Activated CD8-positive, alpha-beta memory T cell treated with anti-CD3 and anti-CD28 coated beads for 48 hours (primary cell): ENCODE measurements at regions not wholly inside any gene's neighbourhood (a gene's known extent, or its start where the extent isn't known, plus 50 kb on each side); places are given as distances from the start of the nearest gene placed in this dataset.
"Not testable (repeated sequence)": the region's sequence is repeated elsewhere in the genome, so short reads cannot be mapped to it uniquely, and the experiment has no call there.

Experiments used
- DNase-seq, 3 experiments: peaks; one replicate each; pipeline ENCODE4 v3.0.0-alpha.2; 2020; ENCODE audit warnings: low read depth in 2 of 3, low spot score in 2 of 3

DNA sequence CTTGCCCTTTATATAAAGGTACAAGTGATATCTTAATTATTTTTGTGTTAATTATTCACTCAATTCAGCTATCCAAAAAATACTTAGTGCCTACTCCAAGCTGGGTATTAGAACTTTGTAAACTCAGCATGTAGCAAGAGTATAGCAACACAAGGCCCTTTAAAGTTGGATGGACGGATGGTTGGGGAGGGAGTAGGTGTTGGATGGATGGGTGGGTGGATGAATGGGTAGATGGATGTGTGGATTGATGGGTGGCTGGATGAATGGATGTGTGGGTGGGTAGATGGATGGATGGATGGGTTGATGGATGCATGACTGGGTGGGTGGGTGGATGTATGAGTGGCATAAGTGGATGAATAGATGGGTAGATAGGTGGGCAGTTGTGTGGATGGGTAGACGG is 211.5 kb downstream of the BANP start:
- DNase-seq: not testable (repeated sequence)

- DNase-seq: not testable (repeated sequence)
These were observed 213.2 kb downstream of the BANP start for GRCh38 chr16:88164196-88165039.

DNA sequence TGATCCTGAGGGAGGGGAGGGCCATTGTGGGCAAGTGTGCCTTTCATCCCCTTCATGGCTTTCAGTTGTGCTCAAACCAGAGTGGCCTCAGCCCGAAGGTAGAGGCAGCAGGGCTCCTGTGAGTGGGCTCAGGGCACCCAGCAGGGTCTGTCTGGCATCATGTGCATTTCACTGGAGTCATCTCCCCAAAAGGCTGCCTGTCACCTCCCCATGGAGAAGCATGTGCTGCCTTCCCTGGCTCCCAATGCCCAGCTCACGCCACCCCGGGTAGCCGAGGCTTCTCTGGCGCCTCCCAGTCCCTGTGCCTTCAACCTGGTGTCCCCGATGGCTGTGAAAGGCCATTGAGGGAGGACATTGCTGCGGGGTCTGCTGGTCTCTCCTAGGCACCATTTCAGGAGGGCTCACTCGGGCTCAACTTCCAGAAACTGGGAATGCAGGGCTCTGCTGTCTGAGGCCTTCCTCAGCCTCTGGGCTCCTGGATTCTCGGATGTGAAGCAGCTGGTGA is 213.9 kb downstream of the BANP start:
- not testable (repeated sequence) for DNase-seq

GRCh38 chr16:88165683-88166082 is 214.4 kb downstream of the BANP start:
- DNase-seq: not testable (repeated sequence)

- not testable (repeated sequence) for DNase-seq
These were observed 215.1 kb downstream of the BANP start for GRCh38 chr16:88166209-88166773.

DNA sequence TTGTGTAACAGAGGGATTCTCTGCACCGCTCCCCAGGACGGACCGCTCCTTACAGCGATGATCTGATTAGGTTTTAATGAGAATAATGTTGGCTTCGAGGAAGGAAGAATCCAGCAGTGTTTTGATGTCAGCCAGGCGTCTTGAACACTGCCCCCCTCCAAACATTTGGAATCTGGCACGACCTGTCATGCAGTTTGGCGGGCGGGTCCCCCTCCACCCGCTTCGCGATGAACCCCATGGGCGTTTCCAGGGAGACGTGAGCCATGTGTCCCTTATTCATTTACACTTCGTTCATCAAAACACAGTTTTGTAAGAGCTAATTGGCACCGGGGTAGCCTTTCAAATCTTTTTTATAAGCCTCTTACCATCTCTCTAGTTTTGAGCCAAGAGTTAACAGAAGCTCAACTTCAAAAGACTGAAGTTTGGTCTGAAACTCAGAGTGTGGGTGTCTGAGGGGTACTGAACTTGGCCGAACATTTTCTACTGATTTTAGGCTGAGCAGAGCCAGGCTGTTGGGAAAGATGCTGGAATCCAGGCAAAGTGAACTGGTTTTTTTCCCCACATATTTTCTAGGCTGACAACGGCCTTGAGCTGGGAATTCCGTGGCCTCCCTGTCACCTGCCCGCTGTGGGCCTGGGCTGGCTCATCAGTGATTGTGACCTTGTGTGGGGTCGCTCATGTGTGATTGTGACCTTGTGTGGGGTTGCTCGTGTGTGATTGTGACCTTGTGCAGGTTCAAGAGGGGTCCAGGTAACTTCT is 214.8 kb upstream of the ZNF469 start:
- DNase-seq: not testable (repeated sequence)

DNA sequence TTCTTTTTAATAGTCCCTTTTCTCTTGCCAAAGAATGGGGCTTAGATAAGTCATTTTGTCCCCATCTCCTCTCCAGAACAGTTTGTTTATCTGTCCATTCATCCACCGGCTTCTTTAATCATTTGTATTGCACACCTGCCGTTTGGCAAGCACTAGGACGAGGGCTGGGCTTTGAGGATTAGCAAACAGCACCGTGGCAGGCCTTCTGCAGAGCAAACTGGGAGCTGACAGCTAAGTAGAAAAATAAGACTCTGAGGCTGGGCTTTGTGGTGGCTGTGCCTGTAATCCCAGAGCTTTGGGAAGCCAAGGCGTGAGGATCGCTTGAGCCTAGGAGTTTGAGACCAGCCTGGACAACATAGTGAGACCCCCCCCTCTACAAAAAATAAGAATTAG is 214.2 kb upstream of the ZNF469 start:
- not testable (repeated sequence) for DNase-seq

- not testable (repeated sequence) for DNase-seq
These were observed 213.5 kb upstream of the ZNF469 start for GRCh38 chr16:88169136-88169830.

- not testable (repeated sequence) for DNase-seq
These were observed 213.0 kb upstream of the ZNF469 start for GRCh38 chr16:88169831-88170165.

GRCh38 chr16:88170528-88170991 is 212.2 kb upstream of the ZNF469 start:
- DNase-seq: no peak

- not testable (repeated sequence) for DNase-seq
These were observed 211.6 kb upstream of the ZNF469 start for GRCh38 chr16:88171126-88171525.

- not testable (repeated sequence) for DNase-seq
These were observed 206.6 kb upstream of the ZNF469 start for GRCh38 chr16:88176184-88176583.

DNA sequence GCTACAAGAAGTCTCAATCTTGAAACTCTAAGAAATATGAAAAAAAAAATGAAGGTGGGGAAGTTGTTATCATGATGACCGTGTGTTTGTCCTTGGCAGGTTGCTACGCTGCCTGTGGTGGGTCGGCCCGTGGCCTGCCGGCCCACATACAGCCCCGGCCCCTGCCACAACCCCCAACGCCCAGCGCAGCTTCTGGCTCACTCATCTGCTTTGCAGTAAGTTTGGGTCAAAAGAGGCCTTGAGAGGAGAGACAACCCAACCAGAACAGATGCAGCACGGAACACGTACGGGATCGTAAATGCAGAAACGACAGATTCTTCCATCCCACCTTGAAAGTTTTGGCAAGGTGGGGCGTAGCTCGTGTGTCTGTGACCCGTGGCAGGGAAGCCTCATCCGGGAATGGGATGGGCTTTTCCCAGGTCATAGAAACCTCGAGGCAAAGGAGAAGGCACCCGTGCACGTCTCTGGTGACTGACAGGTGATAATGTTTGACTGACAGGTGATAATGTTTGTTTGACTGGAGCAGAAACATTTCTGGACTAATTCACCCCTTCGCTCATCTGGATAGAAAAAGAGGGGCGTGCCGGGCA is 206.1 kb upstream of the ZNF469 start:
- DNase-seq: not testable (repeated sequence)

GRCh38 chr16:88178251-88178650 is 204.5 kb upstream of the ZNF469 start:
- not testable (repeated sequence) for DNase-seq

DNA sequence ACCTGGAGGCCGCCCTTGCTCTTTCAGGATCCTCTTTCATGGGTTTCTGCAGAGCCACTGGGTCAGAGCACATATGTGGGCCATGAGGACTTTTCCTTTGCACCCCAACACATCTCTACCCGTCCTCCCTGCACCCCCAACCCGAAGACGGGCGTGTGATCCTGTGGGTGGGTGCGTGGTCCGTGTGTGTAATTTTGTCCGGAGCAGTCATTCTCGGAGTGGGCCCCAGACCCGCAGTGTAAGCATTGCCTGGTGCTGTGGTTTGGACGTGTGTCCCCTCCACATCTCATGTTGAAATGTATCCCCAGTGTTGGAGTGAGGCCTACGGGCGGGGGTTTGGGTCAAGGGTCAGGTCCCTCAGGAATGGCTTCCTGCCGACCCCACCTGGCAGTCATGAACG is 203.9 kb upstream of the ZNF469 start:
- DNase-seq: not testable (repeated sequence)

GRCh38 chr16:88182967-88183881 is 199.5 kb upstream of the ZNF469 start:
- DNase-seq: not testable (repeated sequence)

- DNase-seq: not testable (repeated sequence)
These were observed 198.7 kb upstream of the ZNF469 start for GRCh38 chr16:88184053-88184452.

GRCh38 chr16:88184566-88185355 is 198.0 kb upstream of the ZNF469 start:
- not testable (repeated sequence) for DNase-seq

DNA sequence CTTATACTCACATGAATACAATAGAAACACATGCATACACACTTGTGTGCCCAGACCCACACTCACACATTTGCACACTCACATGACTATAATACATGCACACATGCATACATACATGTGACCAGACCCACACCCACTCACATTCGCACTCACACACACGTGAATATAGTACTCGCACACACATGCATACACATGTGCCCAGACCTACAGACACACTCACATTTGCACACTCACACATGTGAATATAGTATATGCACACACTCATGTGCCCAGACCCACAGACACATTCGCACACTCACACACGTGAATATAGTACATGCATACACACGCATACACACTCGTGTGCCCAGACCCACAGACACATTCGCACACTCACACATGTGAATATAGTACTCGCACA is 197.4 kb upstream of the ZNF469 start:
- DNase-seq: not testable (repeated sequence)
